H9 (cell line): ENCODE measurements at regions not wholly inside any gene's neighbourhood (a gene's known extent, or its start where the extent isn't known, plus 50 kb on each side); places are given as distances from the start of the nearest gene placed in this dataset.

ENCODE experiments used
- DNase-seq: peaks from one replicate; pipeline ENCODE4 v3.0.0-alpha.2; 2017
- H2AFZ ChIP-seq: one replicate; pipeline ENCODE4 v1.6.1; 2013; ENCODE audit warnings: mild to moderate bottlenecking, low read length, control low read depth, moderate library complexity
- H2AK5ac ChIP-seq: 2 replicates; pipeline ENCODE4 v1.6.1; 2013; ENCODE audit warnings: low read length, control low read depth, mixed read lengths; ENCODE audit not compliant: insufficient read length
- H2BK120ac ChIP-seq: one replicate; pipeline ENCODE4 v1.6.1; 2013; ENCODE audit warnings: low read depth, mild to moderate bottlenecking, low read length, control low read depth, inconsistent platforms; ENCODE audit not compliant: poor library complexity, severe bottlenecking
- H2BK12ac ChIP-seq: 2 replicates; pipeline ENCODE4 v1.6.1; 2013; ENCODE audit warnings: low read length, control low read depth, mixed read lengths, low read depth; ENCODE audit not compliant: insufficient read length
- H2BK15ac ChIP-seq: 2 replicates; pipeline ENCODE4 v1.6.1; 2013; ENCODE audit warnings: low read depth, low read length, control low read depth
- H2BK20ac ChIP-seq: one replicate; pipeline ENCODE4 v1.6.1; 2013; ENCODE audit warnings: low read depth, mild to moderate bottlenecking, low read length, control low read depth, inconsistent platforms; ENCODE audit not compliant: poor library complexity, severe bottlenecking
- H2BK5ac ChIP-seq: 2 replicates; pipeline ENCODE4 v1.6.1; 2013; ENCODE audit warnings: low read length, control low read depth, mixed read lengths; ENCODE audit not compliant: insufficient read length
- H3K14ac ChIP-seq: 2 replicates; pipeline ENCODE4 v1.6.1; 2013; ENCODE audit warnings: low read length, control low read depth; ENCODE audit not compliant: insufficient read depth
- H3K18ac ChIP-seq: 2 replicates; pipeline ENCODE4 v1.6.1; 2013; ENCODE audit warnings: low read depth, mild to moderate bottlenecking, mixed read lengths, low read length, control low read depth; ENCODE audit not compliant: insufficient read length
- H3K23ac ChIP-seq: 2 replicates; pipeline ENCODE4 v1.6.1; 2013; ENCODE audit warnings: low read length, control low read depth, mixed read lengths, low read depth; ENCODE audit not compliant: insufficient read length
- H3K23me2 ChIP-seq: 2 replicates; pipeline ENCODE4 v1.6.1; 2013; ENCODE audit warnings: low read depth, mild to moderate bottlenecking, mixed read lengths, low read length, control low read depth; ENCODE audit not compliant: insufficient read length, poor library complexity, severe bottlenecking
- H3K27ac ChIP-seq: 2 replicates; pipeline ENCODE4 v1.5.1; 2013; ENCODE audit warnings: low read length, control low read depth, mixed read lengths, low read depth; ENCODE audit not compliant: insufficient read length
- H3K27me3 ChIP-seq: 2 replicates; pipeline ENCODE4 v1.6.1; 2013; ENCODE audit warnings: low read length, control low read depth, inconsistent platforms; ENCODE audit not compliant: insufficient read depth
- H3K4ac ChIP-seq: 2 replicates; pipeline ENCODE4 v1.6.1; 2013; ENCODE audit warnings: low read depth, mild to moderate bottlenecking, control low read depth, inconsistent platforms, low read length, moderate library complexity
- H3K4me1 ChIP-seq: 2 replicates; pipeline ENCODE4 v1.6.1; 2013; ENCODE audit warnings: low read length, control low read depth, inconsistent platforms; ENCODE audit not compliant: insufficient read depth
- H3K4me2 ChIP-seq: 2 replicates; pipeline ENCODE4 v1.6.1; 2013; ENCODE audit warnings: low read length, control low read depth, mixed read lengths; ENCODE audit not compliant: insufficient read length, insufficient read depth
- H3K56ac ChIP-seq: 2 replicates; pipeline ENCODE4 v1.6.1; 2013; ENCODE audit warnings: low read depth, mild to moderate bottlenecking, mixed read lengths, low read length, control low read depth; ENCODE audit not compliant: insufficient read length
- H3K79me1 ChIP-seq: 2 replicates; pipeline ENCODE4 v1.6.1; 2013; ENCODE audit warnings: low read depth, mild to moderate bottlenecking, moderate library complexity, low read length, control low read depth, inconsistent platforms; ENCODE audit not compliant: insufficient read depth, poor library complexity, severe bottlenecking
- H3K79me2 ChIP-seq: 2 replicates; pipeline ENCODE4 v1.6.1; 2013; ENCODE audit warnings: low read length, control low read depth, inconsistent platforms; ENCODE audit not compliant: insufficient read depth
- H3K9ac ChIP-seq: 2 replicates; pipeline ENCODE4 v1.6.1; 2013; ENCODE audit warnings: low read length, control low read depth, mixed read lengths; ENCODE audit not compliant: insufficient read length; ENCODE audit errors: extremely low read depth
- H3K9me3 ChIP-seq: one replicate; pipeline ENCODE4 v1.6.1; 2013; ENCODE audit warnings: low read depth, low read length, inconsistent platforms; ENCODE audit not compliant: control insufficient read depth
- H3T11ph ChIP-seq: one replicate; pipeline ENCODE4 v1.6.1; 2013; ENCODE audit warnings: mild to moderate bottlenecking, low read length, control low read depth, inconsistent platforms
- H4K20me1 ChIP-seq: one replicate; pipeline ENCODE4 v1.6.1; 2013; ENCODE audit not compliant: control insufficient read depth, insufficient read length, insufficient read depth
- H4K5ac ChIP-seq: 2 replicates; pipeline ENCODE4 v1.6.1; 2013; ENCODE audit warnings: low read depth, mild to moderate bottlenecking, mixed read lengths, low read length, control low read depth; ENCODE audit not compliant: insufficient read length
- H4K8ac ChIP-seq: replicated peaks from 2 replicates; pipeline ENCODE4 v1.6.1; 2013; ENCODE audit warnings: low read length, control low read depth, mixed read lengths, low read depth; ENCODE audit not compliant: insufficient read length
- H4K91ac ChIP-seq: 2 replicates; pipeline ENCODE4 v1.6.1; 2013; ENCODE audit warnings: low read depth, mild to moderate bottlenecking, moderate library complexity, mixed read lengths, low read length, control low read depth; ENCODE audit not compliant: insufficient read length
- H3K27ac Mint-ChIP-seq, 3 experiments: 2 replicates in 2 of 3; 3 replicates in 1 of 3; pipeline ENCODE4 v1.8.0; 2020 to 2021; ENCODE audit warnings: mixed read lengths in 3 of 3, mild to moderate bottlenecking in 1 of 3, moderate library complexity in 1 of 3
- H3K27me3 Mint-ChIP-seq: 2 replicates; pipeline ENCODE4 v1.8.0; 2021; ENCODE audit warnings: low read depth, mild to moderate bottlenecking, moderate library complexity, mixed read lengths
- H3K36me3 Mint-ChIP-seq, 3 experiments: 2 replicates in 2 of 3; 3 replicates in 1 of 3; pipeline ENCODE4 v1.8.0; 2020 to 2021; ENCODE audit warnings: low read depth in 3 of 3, mixed read lengths in 3 of 3; ENCODE audit not compliant: insufficient read depth in 1 of 3
- H3K4me1 Mint-ChIP-seq, 2 experiments: 2 replicates each; pipeline ENCODE4 v1.8.0; 2020; ENCODE audit warnings: mixed read lengths in 2 of 2
- H3K4me3 Mint-ChIP-seq, 2 experiments: 2 replicates in 1 of 2; 3 replicates in 1 of 2; pipeline ENCODE4 v1.8.0; 2020 to 2021; ENCODE audit warnings: mild to moderate bottlenecking in 2 of 2, mixed read lengths in 2 of 2, moderate library complexity in 1 of 2
- H3K9me3 Mint-ChIP-seq, 2 experiments: 2 replicates in 1 of 2; 3 replicates in 1 of 2; pipeline ENCODE4 v1.8.0; 2020; ENCODE audit warnings: mild to moderate bottlenecking in 2 of 2, mixed read lengths in 2 of 2, moderate library complexity in 1 of 2
- WGBS: extraction: QIAGEN DNeasy Blood & Tissue Kit; methylation state at CpG from one replicate; pipeline ENCODE4 v1.1.7; 2013; ENCODE audit warnings: missing lambda C conversion rate, low lambda C conversion rate, mixed read lengths; ENCODE audit not compliant: insufficient read length; ENCODE audit errors: extremely low coverage; 5-methylcytosine and 5-hydroxymethylcytosine counted together
- TF ChIP-seq, protein P1 (sequence below): fragments of 200-600 bp; sonication (generic); conservative IDR thresholded peaks from 3 replicates; pipeline ENCODE4 v1.8.0; 2021; ENCODE audit warnings: antibody characterized with exemption, mild to moderate bottlenecking

DNA sequence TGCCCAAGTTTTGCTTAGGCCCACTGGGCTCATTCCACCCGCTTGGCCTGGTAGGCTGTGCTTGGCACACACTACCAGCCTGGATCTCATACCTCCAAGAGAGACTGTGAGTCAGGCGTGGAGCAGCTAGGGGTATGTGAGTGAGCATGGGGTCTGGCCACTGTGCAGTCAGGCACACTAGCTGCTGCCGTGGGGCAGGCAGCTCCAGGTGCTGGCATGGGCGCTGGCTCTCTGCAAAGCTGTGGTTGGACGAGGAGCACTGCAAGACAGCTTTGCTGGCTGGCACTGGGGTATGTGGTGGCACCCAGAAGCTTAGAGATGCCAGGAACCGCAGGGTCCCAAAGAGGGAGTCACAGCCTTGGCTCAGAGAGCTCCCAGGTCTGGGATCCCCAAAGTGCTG, 377.8 kb downstream of the KCTD8 start:
- no CpG with 5 or more reads among the region's 6 CpGs for WGBS
- H4K20me1 ChIP-seq: no peaks in the 10 kb centered on the region
- H3K4ac ChIP-seq: no peak overlapping the region
- Mint-ChIP-seq H3K4me3 (no peak overlapping the region), H3K36me3 (peaks cover 9 to 36% (median 36%) of the 10 kb centered on the region in 3 experiments), H3K27me3 (no peaks in the 10 kb centered on the region), H3K4me1 (no peaks in the 10 kb centered on the region), H3K9me3 (peaks cover 18 to 43% of the 10 kb centered on the region in 2 experiments), H3K27ac (no peak overlapping the region)
- no peak overlapping the region for H4K91ac ChIP-seq
- no peak overlapping the region for H3T11ph ChIP-seq
- no peak overlapping the region for H2BK12ac ChIP-seq
- no peak overlapping the region for H3K56ac ChIP-seq
- no peak overlapping the region for H2AFZ ChIP-seq
- H3K9ac ChIP-seq: no peak overlapping the region
- TF ChIP-seq, protein P1, sequence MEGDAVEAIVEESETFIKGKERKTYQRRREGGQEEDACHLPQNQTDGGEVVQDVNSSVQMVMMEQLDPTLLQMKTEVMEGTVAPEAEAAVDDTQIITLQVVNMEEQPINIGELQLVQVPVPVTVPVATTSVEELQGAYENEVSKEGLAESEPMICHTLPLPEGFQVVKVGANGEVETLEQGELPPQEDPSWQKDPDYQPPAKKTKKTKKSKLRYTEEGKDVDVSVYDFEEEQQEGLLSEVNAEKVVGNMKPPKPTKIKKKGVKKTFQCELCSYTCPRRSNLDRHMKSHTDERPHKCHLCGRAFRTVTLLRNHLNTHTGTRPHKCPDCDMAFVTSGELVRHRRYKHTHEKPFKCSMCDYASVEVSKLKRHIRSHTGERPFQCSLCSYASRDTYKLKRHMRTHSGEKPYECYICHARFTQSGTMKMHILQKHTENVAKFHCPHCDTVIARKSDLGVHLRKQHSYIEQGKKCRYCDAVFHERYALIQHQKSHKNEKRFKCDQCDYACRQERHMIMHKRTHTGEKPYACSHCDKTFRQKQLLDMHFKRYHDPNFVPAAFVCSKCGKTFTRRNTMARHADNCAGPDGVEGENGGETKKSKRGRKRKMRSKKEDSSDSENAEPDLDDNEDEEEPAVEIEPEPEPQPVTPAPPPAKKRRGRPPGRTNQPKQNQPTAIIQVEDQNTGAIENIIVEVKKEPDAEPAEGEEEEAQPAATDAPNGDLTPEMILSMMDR: no peak
- peaks cover 16% of the 10 kb centered on the region for H3K9me3 ChIP-seq
- H3K79me2 ChIP-seq: no peaks in the 10 kb centered on the region
- no peak overlapping the region for H2AK5ac ChIP-seq
- H3K23me2 ChIP-seq: no peaks in the 10 kb centered on the region
- no peaks in the 10 kb centered on the region for H3K79me1 ChIP-seq
- no peak overlapping the region for H2BK20ac ChIP-seq
- H4K8ac ChIP-seq: no peak overlapping the region
- no peaks in the 10 kb centered on the region for H3K27me3 ChIP-seq
- no peak overlapping the region for H2BK5ac ChIP-seq
- no peak overlapping the region for H2BK15ac ChIP-seq
- H3K23ac ChIP-seq: no peak overlapping the region
- no peak for DNase-seq
- H3K4me2 ChIP-seq: no peak overlapping the region
- H3K4me1 ChIP-seq: no peaks in the 10 kb centered on the region
- no peak overlapping the region; the same call in 1 of the 2 replicates for H3K14ac ChIP-seq
- H3K27ac ChIP-seq: no peak overlapping the region
- H4K5ac ChIP-seq: no peak overlapping the region
- no peak overlapping the region for H2BK120ac ChIP-seq
- H3K18ac ChIP-seq: no peak overlapping the region
